SK-N-SH (cell line): ENCODE measurements at regions not wholly inside any gene's neighbourhood (a gene's known extent, or its start where the extent isn't known, plus 50 kb on each side); places are given as distances from the start of the nearest gene placed in this dataset.

Experiments
- CTCF ChIA-PET: fragments of 300-600, 350-600 bp; formaldehyde crosslinking; extraction: SDS; loops from one replicate; lab custom pipeline; 2021; lab: Yijun Ruan, JAX
- POLR2A ChIA-PET: fragments of 350-600 bp; sonication (Branson Sonifier 250); formaldehyde crosslinking; extraction: SDS; loops from one replicate; lab custom pipeline; 2020; ENCODE audit warnings: antibody characterized with exemption, inconsistent platforms; lab: Yijun Ruan, JAX
- DNase-seq: peaks from one replicate; pipeline ENCODE4 v3.0.0; 2012
- H2AFZ ChIP-seq: fragments of 200-600 bp; sonication (generic); 2 replicates; pipeline ENCODE4 v1.8.1; 2016; ENCODE audit warnings: antibody characterized with exemption, mild to moderate bottlenecking, low read depth
- H3F3A ChIP-seq: fragments of 200-600 bp; sonication (generic); replicated peaks from 2 replicates; pipeline ENCODE3; 2016; ENCODE audit warnings: antibody characterized with exemption, mild to moderate bottlenecking; ENCODE audit not compliant: insufficient read depth
- H3K27ac ChIP-seq, 2 experiments: fragments of 200-500 bp in 1 of 2; fragments of 200-600 bp in 1 of 2; sonication (Bioruptor generic) in 1 of 2; sonication (generic), shearing (Covaris generic) in 1 of 2; 2 replicates each; pipeline versions ENCODE4 v1.5.1 to v1.6.1; 2014 to 2016; ENCODE audit warnings: low read depth in 2 of 2, inconsistent platforms in 1 of 2, low read length in 1 of 2, mild to moderate bottlenecking in 1 of 2, mixed read lengths in 1 of 2
- H3K27me3 ChIP-seq: fragments of 200-600 bp; sonication (generic), shearing (Covaris generic); 2 replicates; pipeline ENCODE4 v1.6.1; 2016; ENCODE audit warnings: mixed run types; ENCODE audit not compliant: insufficient read depth
- H3K36me3 ChIP-seq, 2 experiments: fragments of 200-500 bp in 1 of 2; fragments of 200-600 bp in 1 of 2; sonication (Bioruptor generic) in 1 of 2; sonication (generic) in 1 of 2; replicated peaks in 1 of 2; 2 replicates each; pipeline versions ENCODE3 to v1.5.1; 2014 to 2016; ENCODE audit warnings: low read length in 1 of 2, mild to moderate bottlenecking in 1 of 2; ENCODE audit not compliant: insufficient read depth in 2 of 2, control insufficient read depth in 1 of 2
- H3K4me1 ChIP-seq, 2 experiments: fragments of 200-500 bp in 1 of 2; fragments of 200-600 bp in 1 of 2; sonication (Bioruptor generic) in 1 of 2; sonication (generic), shearing (Covaris generic) in 1 of 2; 2 replicates each; pipeline versions ENCODE4 v1.5.1 to v1.6.1; 2014 to 2016; ENCODE audit warnings: low read depth in 1 of 2, low read length in 1 of 2, mixed run types in 1 of 2; ENCODE audit not compliant: insufficient read depth in 2 of 2, control insufficient read depth in 1 of 2
- H3K4me2 ChIP-seq: fragments of 200-600 bp; sonication (generic), shearing (Covaris generic); 2 replicates; pipeline ENCODE4 v1.6.1; 2017; ENCODE audit warnings: mixed run types
- H3K4me3 ChIP-seq, 2 experiments: fragments of 200-500 bp in 1 of 2; fragments of 200-600 bp in 1 of 2; sonication (Bioruptor generic) in 1 of 2; sonication (generic), shearing (Covaris generic) in 1 of 2; 2 replicates each; pipeline versions ENCODE4 v1.5.1 to v1.8.1; 2014 to 2016; ENCODE audit warnings: low read depth in 2 of 2, inconsistent platforms in 1 of 2, low read length in 1 of 2, mild to moderate bottlenecking in 1 of 2, mixed read lengths in 1 of 2, moderate library complexity in 1 of 2
- H3K79me2 ChIP-seq: fragments of 200-600 bp; sonication (generic); 2 replicates; pipeline ENCODE4 v1.8.1; 2017; ENCODE audit warnings: mild to moderate bottlenecking; ENCODE audit not compliant: insufficient read depth
- H3K9ac ChIP-seq: fragments of 200-600 bp; sonication (generic); 2 replicates; pipeline ENCODE4 v1.6.1; 2017; ENCODE audit warnings: mixed run types
- H3K9me2 ChIP-seq: fragments of 200-600 bp; sonication (generic); 2 replicates; pipeline ENCODE4 v1.6.1; 2017; ENCODE audit warnings: mixed run types
- H3K9me3 ChIP-seq: fragments of 200-600 bp; sonication (generic); 2 replicates; pipeline ENCODE4 v1.6.1; 2017; ENCODE audit warnings: mixed run types, mild to moderate bottlenecking, moderate library complexity
- H4K20me1 ChIP-seq: fragments of 200-600 bp; sonication (generic); 2 replicates; pipeline ENCODE4 v1.6.1; 2017; ENCODE audit warnings: mild to moderate bottlenecking, mixed run types; ENCODE audit not compliant: insufficient read depth
- CHD2 ChIP-seq: fragments of 150-350 bp; IDR thresholded peaks from 2 replicates; pipeline ENCODE4 v1.6.1; 2018; ENCODE audit warnings: low read length; ENCODE audit not compliant: partially characterized antibody
- FOXJ3 ChIP-seq: sonication (generic); formaldehyde crosslinking; IDR thresholded peaks from 2 replicates; pipeline ENCODE4 v1.5.1; 2020; ENCODE audit warnings: mild to moderate bottlenecking, missing genetic modification reagents
- FOXM1 ChIP-seq: IDR thresholded peaks from 2 replicates; pipeline ENCODE4 v1.4.0; 2012; ENCODE audit warnings: low read depth, mild to moderate bottlenecking
- GABPA ChIP-seq: IDR thresholded peaks from 2 replicates; pipeline ENCODE4 v1.4.0; 2012; ENCODE audit warnings: low read depth, mild to moderate bottlenecking
- POLR2AphosphoS5 ChIP-seq: IDR thresholded peaks from 2 replicates; pipeline ENCODE4 v1.6.1; 2012; ENCODE audit warnings: low read depth, low read length
- RAD21 ChIP-seq: IDR thresholded peaks from 2 replicates; pipeline ENCODE4 v1.6.1; 2012; ENCODE audit warnings: mild to moderate bottlenecking, low read length
- RCOR1 ChIP-seq: fragments of 150-350 bp; IDR thresholded peaks from 2 replicates; pipeline ENCODE4 v1.6.1; 2017; ENCODE audit warnings: antibody characterized with exemption, low read length
- RFX5 ChIP-seq: IDR thresholded peaks from 2 replicates; pipeline ENCODE4 v1.6.1; 2012; ENCODE audit warnings: mild to moderate bottlenecking, improper control_type of control experiment, low read length
- RXRA ChIP-seq: IDR thresholded peaks from 2 replicates; pipeline ENCODE4 v1.4.0; 2012; ENCODE audit warnings: low read depth, mild to moderate bottlenecking, borderline replicate concordance
- TAF1 ChIP-seq: IDR thresholded peaks from 2 replicates; pipeline ENCODE4 v1.6.1; 2012; ENCODE audit warnings: low read depth, mild to moderate bottlenecking, low read length, moderate library complexity, borderline replicate concordance
- TCF12 ChIP-seq: IDR thresholded peaks from 2 replicates; pipeline ENCODE4 v1.4.0; 2012
- TEAD4 ChIP-seq: IDR thresholded peaks from 2 replicates; pipeline ENCODE4 v1.4.0; 2012; ENCODE audit warnings: mild to moderate bottlenecking, borderline replicate concordance; ENCODE audit not compliant: insufficient read depth
- USF1 ChIP-seq: IDR thresholded peaks from 2 replicates; pipeline ENCODE4 v1.4.0; 2012; ENCODE audit warnings: low read depth, borderline replicate concordance
- WGBS: methylation state at CpG from one replicate; pipeline ENCODE4 v1.1.6; 2017; ENCODE audit warnings: low lambda C conversion rate; 5-methylcytosine and 5-hydroxymethylcytosine counted together
- TF ChIP-seq, protein P1 (sequence below): IDR thresholded peaks from 2 replicates; pipeline ENCODE4 v1.4.0; 2012; ENCODE audit warnings: low read depth
- TF ChIP-seq, protein P2 (sequence below): IDR thresholded peaks from 2 replicates; pipeline ENCODE4 v1.4.0; 2012; ENCODE audit warnings: low read depth, borderline replicate concordance

GRCh38 chr13:31512331-31512730, 227.0 kb upstream of the RXFP2 start:
- H3K27ac ChIP-seq, result no peak overlapping the region
- H3K9me3 ChIP-seq, result no peaks in the 10 kb centered on the region
- TF ChIP-seq TEAD4 (no peak), USF1 (no peak), CHD2 (no peak), GABPA (no peak), RFX5 (no peak), FOXJ3 (CRISPR knock-in tag) (no peak), POLR2AphosphoS5 (no peak), TCF12 (no peak), RCOR1 (no peak), TAF1 (no peak), FOXM1 (no peak), RAD21 (no peak)
- TF ChIP-seq, protein P1, sequence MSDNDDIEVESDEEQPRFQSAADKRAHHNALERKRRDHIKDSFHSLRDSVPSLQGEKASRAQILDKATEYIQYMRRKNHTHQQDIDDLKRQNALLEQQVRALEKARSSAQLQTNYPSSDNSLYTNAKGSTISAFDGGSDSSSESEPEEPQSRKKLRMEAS, result no peak
- TF ChIP-seq, protein P2, sequence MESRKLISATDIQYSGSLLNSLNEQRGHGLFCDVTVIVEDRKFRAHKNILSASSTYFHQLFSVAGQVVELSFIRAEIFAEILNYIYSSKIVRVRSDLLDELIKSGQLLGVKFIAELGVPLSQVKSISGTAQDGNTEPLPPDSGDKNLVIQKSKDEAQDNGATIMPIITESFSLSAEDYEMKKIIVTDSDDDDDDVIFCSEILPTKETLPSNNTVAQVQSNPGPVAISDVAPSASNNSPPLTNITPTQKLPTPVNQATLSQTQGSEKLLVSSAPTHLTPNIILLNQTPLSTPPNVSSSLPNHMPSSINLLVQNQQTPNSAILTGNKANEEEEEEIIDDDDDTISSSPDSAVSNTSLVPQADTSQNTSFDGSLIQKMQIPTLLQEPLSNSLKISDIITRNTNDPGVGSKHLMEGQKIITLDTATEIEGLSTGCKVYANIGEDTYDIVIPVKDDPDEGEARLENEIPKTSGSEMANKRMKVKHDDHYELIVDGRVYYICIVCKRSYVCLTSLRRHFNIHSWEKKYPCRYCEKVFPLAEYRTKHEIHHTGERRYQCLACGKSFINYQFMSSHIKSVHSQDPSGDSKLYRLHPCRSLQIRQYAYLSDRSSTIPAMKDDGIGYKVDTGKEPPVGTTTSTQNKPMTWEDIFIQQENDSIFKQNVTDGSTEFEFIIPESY, result no peak
- H4K20me1 ChIP-seq, result no peaks in the 10 kb centered on the region
- H3K9me2 ChIP-seq, result no peaks in the 10 kb centered on the region
- DNase-seq, result no peak
- H3K27me3 ChIP-seq, result 0 out of 2 replicates have a peak, but pooled peaks cover 6% of the 10 kb centered on the region
- no peaks in the 10 kb centered on the region for H3K79me2 ChIP-seq
- CTCF ChIA-PET, result interaction anchor here (0.6 to 1.8 kb wide), 5 partner anchors 9 to 36 kb away, joined by 3 to 6 read pairs (median 4); no protein-coding TSS in a partner anchor
- no peak overlapping the region for H3K4me3 ChIP-seq
- H3K9ac ChIP-seq, result no peak overlapping the region
- H3K4me1 ChIP-seq, result peaks cover 0 to 2% of the 10 kb centered on the region in 2 experiments; a peak in 2 of 4 replicates
- POLR2A ChIA-PET, result no interaction called here
- WGBS, result 47% methylated on average over 3 of the region's 3 CpGs
- H3F3A ChIP-seq, result no peaks in the 10 kb centered on the region
- no peak overlapping the region for H2AFZ ChIP-seq
- no peak overlapping the region for H3K4me2 ChIP-seq
- no peaks in the 10 kb centered on the region for H3K36me3 ChIP-seq

- Histone ChIP-seq H3K27ac (no peak overlapping the region), H2AFZ (no peak overlapping the region), H3K36me3 (no peaks in the 10 kb centered on the region), H3K79me2 (no peaks in the 10 kb centered on the region), H3K4me1 (peaks cover 0 to 2% of the 10 kb centered on the region in 2 experiments; a peak in 2 of 4 replicates), H3K27me3 (0 out of 2 replicates have a peak, but pooled peaks cover 6% of the 10 kb centered on the region), H3K9me2 (no peaks in the 10 kb centered on the region), H3K9ac (no peak overlapping the region), H3K4me3 (no peak overlapping the region), H3K4me2 (no peak overlapping the region), H3K9me3 (no peaks in the 10 kb centered on the region), H4K20me1 (no peaks in the 10 kb centered on the region), H3F3A (no peaks in the 10 kb centered on the region)
- POLR2A ChIA-PET, result no interaction called here
- WGBS, result 84% methylated on average over 1 of the region's 1 CpG
- no peak for DNase-seq
- CTCF ChIA-PET, result interaction anchor here (1.3 kb wide), 1 partner anchor 23 kb away, joined by 5 read pairs; no protein-coding TSS in a partner anchor
- no peak for TF ChIP-seq RXRA
Measured at GRCh38 chr13:31514932-31515331, 224.4 kb upstream of the RXFP2 start.
